ENCODE measurements at regions not wholly inside any gene's neighbourhood (a gene's known extent, or its start where the extent isn't known, plus 50 kb on each side); places are given as distances from the start of the nearest gene placed in this dataset.
A peak's percentile ranks its signal among the peaks of the same experiment; 100 is the strongest.

DNA sequence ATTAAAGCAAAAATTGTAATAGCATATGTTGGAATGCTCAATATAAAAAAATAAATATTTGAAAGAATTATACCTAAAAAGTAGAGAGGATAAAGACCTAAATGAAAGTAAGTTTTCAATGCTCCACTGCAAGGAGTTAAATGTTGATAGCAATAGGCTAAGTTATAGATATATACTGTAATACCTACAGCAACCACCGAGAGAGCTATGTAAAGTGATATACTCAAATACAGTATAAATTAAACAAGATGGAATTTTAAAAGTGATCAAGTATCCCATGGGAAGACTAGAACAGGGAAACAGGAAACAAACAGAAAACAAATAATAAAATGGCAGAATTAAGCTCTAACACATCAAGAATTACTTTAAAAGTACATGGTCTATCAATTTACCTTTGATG lies 73.9 kb downstream of the CASP3 start:
- no peak for DNase-seq

DNA sequence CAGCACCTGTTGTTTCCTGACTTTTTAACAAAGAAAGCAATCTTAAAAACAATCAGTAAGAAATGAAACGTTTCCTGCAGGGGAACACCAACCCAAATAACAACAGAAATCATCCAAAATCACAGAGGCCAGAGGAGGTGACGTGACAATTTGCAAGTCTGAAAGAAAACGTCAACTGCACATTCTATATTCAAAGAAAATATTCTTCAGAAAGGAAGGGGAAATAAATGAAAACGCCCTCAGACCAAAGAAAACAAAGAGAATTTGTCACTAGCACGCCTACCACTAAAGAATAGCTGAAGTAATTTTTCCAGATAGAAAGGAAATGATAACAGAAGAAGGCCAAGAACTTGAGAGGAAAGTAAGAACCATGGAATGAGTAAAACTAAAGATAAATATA lies 74.4 kb downstream of the CASP3 start:
- DNase-seq = no peak

DNA sequence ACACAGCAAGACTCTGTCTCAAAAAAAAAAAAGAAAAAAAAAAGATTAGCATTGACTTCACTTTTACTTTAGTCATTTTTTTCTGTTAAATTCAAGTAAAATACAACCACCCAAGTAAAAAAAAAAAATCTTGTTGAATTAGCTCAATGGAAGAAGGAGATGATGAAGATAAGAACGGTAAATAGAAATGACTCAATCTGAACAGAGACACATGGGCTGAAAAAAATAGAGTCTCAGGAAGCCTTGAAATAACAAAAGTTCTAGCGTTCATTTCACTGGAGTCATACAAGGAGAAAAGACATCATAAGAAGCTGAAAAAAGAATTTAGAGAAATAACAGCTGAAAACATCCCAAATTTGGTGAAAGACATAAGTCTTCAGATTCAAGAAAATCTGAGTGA lies 75.5 kb downstream of the CASP3 start:
- no peak for DNase-seq

DNA sequence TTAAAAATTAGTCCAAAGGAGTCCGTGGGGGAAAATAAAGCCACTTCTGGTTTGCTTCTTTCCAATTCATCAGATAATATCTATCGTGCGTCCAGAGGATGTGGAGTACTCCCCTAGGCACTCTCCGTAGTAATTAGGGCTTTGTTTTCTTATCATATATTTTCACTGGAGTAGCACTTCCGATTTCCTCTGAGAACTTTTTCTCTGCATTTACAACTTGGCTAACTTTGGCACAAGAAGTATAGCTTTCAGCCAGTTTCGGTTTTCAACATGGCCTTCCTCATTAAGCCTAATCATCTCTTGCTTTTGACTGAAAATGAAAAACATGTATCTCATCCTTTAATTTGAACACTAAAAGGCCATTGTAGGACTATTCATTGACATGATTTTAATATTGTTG lies 80.5 kb downstream of the CASP3 start:
- no peak for DNase-seq

DNA sequence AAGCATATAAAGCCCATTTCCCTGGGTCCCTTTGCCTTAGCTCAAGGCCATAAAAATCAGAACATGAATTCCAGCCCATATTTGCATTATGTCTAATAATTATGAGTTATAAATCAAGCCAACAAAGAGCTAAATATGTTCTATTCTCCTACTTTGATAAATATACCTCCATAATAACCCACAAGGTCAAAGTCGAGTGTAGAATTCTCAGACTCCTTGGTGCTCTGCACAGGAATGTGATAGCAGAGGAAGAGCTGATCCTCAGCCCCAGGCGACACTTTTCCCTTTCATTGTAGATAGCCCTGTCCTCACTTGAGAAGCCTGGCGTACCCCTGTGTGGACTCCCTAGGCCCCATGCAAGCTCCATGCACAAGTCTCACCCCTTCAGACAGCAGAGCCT lies 85.6 kb downstream of the CASP3 start:
- DNase-seq = no peak

DNA sequence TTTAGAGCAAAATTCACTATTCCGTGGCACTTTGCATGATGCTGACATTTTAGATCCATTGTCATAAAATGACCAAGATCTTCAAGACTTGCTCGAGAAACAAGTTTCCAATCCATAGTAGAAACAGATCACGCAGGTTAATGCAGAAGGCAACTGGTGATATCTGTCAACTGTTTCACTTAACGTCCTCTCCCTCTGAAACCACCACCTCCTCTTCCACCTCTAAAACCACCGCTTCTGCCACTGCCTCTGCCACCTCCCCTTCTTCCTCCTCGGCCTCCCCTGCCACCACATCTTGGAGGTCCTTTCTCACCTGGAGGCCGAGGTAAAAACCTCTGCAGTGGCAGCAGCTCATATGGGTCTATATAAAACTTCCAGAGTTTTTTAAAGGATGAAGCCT lies 84.6 kb upstream of the IRF2 start:
- no peak for DNase-seq

DNA sequence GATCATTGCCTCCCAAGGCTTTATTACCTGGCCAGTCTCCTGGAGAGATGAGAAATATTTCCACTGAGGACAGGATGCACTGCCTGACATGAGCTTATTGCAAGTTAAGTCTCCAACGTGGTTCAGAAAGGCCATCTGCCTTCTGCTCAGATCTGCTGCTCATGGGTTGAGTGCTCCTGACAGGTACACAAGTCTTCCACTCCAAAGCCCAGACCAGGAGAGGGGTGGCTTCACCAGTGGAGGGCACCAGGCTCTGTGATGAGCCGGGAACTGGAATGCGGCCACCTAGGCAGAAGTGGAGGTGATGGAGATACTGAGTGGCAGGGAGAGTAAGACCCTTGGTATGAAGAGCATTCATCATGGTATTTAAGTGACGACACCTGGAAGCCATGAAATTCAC lies 79.5 kb upstream of the IRF2 start:
- DNase-seq = no peak

DNA sequence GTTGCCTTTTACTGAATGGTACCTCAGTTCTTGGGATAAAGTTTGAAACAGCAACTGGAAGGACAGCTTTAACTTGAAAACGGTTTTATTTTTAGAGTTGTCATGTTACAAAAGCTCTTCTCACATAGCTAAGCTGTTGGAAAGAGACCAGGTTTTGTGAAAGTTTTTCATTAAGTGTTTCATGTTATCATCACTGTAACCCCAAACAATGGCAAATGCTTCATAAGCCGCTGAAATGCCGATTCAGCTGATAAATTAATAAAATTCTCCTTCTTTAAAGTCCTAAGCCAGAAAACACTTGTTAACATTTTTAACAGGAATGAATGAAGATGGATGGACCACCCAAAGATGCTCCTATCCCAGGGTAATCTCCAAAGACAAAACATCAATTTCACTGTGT lies 76.1 kb upstream of the IRF2 start:
- no peak for DNase-seq

DNA sequence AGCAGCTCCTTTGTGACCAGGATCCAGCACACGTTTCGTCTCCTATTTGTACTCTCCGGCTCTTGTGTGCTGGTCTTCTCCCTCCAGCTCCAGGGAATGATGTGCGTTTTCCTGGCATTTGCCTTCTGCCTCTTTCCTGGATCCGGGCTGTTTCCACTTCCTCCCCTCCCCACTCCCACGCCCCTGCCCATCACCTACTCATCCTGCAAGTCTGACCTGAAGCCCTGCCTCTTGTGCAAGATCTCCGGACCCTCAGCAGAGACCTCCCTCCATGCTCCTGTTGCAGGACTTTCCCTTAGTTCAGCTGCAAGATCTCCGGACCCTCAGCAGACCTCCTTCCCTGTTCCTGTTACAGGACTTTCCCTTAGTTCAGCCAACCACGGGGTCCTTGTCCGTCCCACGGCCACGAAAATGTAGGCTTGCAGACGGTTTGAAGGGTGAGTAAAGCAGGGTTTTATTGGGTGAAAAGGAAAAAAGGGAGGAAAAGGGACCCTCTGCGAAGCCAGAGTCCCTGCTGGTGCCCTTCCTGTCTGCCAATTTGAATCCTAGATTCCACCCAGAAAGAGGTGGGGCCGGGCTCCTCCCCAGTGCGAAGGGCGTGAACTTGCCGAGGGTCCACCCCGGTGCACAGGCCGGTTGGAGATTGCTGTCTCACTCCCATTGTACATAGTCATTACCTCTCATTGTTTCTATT lies 74.4 kb upstream of the IRF2 start:
- DNase-seq = no peak

DNA sequence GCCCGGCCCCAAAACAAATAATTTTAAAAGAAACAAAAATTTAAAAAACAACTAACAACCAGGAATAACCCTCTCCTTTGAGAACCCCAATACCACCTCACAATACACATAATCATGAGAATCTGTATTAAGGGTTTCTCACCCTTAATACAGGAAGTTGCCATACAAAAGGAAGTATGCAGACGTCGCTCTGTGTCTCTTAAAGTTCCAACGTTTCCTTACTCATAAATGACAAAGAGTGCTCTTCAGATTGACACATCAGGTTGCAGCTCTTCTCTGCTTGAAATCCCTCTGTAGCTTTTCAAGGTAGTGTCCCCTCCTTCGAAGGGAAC lies 73.9 kb upstream of the IRF2 start:
- no peak for DNase-seq

DNA sequence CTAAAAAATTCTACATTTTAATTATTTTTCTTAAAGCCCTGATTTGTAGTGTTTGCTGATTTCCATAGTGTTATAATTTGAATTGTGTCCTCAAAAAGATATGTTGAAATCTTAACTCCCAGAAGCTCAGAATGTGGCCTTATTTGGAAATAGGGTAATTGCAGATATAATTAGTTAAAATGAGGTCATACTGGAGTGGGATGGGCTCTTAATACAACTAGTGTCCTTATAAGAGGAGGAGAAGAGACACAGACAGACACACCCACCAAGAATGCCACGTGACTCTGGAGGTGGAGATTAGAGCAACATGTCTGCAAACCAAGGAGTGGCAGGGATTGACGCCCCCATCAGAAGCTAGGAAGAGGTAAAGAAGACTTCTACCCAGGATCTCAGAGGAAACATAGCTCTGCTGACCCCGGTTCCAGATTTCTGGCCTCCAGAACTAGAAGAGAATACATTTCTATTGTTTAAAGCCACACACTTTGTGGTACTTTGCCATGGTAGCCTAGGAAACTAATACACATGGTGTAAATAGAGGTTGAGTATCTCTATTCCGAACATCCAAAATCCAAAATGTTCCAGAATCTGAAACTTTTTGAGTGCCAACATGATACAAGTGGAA lies 70.5 kb upstream of the IRF2 start:
- no peak for DNase-seq

DNA sequence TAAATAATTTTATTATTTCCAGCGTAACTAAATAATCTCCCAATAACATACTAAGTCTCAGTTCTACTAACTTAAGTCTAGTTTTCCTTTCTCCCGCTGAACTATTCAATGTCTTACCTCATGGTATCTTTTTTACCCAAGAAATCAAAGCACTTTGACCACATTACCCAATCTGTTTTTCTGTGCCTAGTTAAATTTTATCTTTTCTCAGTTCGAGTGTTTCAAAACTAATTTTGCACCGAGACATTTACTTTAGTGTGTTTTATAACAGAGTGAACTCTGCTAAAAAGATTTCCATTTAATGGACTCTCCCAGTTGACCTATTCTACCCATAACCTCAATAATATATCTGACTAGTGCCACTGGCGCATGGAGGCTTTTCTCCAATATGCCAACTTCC lies 67.6 kb upstream of the IRF2 start:
- no peak for DNase-seq

DNA sequence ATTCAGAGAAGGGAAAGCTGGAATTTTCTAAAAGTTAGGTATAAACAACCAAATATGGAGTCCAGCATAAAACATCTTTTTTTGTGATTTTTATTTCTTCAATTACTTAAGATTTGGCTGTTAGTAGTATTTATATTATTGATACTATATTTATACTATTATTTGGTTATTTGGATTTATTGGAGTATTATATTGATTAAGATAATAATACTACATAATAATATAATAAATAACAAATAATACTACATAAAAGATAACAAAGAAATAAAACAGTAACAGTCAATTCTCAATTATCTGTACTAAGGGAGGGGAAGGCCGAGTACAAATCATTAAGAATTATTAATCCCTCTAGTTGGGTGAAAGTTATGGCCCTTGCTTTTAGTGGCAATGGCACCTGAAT lies 66.0 kb upstream of the IRF2 start:
- no peak for DNase-seq

DNA sequence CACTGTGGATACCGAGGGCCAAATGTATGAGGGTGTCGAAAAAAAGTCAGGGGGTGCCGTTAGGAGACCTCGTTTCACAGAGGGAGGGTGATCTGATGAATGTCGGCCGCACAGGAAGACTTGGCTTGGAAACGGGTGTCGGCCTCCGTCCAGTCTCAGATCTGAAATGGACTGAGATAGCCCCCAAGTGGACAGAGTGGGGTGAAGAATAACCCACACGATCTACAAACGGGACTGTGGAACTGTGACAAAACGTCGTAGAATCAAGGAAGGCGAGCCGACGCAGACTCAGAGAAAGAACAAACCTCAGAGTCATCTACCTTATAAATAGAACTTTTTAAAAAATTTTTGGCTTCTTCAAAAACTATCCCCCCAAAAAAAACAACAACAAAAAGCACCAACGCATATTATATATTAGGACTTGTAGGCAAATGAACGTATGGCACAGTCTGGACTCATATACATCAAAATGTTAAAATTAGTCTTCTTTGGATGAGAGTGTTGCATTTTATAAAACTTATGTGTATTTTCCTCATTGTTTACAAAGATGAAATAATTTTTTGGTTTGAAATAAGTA lies 63.8 kb upstream of the IRF2 start:
- peak; percentile 38 to 42 for DNase-seq

DNA sequence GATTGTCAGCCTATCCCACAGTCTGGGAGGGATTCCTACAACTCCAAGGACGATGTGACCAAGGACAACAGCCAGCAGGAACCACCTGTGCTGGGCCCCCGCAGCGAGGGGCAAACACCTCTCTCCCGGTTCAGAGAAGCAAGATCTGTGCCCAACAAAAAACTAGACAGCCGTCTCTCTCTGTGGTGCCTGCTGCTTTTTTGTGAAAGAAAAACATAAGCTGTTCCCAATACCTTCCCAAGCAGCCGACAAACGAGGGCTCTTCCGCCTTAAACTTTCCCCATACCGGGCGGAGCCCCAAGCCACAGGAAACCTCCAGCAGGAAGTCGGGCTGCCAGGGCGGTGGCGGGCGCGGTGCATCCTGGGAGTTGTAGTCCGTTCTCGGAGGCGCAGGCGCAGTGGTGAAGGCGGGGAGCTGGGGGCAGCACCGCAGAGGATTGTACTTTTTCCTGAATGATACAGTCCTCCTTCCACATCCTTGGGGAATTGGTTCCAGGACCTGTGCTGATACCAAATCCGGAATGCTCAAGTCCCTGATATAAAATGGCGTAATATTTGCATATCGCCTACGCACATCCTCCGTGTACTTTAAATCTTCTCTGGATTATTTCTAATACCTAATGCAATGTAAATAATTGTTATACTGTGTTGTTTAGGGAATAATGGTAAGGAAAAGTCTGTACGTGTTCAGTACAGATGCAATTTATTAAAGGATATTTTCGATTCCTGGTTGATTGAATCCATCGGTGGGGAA lies 63.1 kb upstream of the IRF2 start:
- peak; percentile 86 to 87 for DNase-seq

DNA sequence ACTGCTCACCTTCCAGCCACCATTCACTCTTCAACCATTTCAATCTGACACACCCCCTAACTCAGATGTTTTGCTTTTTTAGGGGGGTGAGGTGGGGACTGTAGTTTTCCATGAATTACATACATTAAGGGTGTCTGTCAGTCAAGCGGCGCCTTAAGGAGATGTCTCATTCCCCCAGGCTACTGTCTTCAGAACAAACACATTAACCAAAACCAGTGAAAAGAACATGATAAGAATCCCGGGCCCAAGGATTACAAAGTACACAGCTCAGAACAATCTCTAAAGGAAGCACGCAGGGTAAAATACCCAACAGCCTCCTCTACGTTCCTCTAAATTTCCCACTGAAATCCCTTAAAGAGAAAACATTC lies 62.5 kb upstream of the IRF2 start:
- no peak for DNase-seq

DNA sequence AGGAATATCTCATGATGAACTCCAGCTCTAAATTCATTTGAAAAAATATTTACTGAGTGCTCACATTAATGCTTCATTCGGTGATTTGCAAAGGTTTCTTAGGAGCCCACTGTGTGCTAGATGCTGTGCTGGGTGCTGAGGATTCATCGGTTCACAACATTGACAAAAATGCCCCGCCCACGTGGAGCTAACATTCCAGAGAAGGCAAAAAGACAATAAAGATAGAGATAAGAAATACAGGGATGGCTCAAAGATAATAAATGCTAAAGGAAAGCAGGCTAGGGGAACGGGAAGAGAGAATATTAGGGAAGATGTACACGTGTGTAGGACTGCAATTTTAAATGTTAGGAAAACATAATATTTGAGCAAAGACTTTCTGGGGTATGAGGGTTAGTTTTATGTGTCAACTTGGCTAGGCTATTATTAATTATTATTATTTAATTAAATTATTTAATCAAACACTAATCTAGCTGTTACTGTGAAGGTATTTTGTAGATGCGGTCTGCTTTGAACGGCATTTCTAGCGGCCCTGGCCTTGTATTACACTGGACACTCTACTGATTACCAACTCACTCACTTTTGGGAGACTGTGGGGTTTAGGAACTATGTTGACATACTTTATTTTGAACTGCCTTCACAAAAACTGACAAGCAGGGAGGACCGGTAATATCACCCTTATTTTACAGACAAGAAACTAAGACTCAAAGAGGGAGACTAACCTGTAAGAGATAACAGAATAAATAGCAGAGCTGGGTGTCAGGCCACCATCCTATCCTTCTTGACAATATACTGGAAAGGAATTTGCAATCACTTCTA lies 61.9 kb upstream of the IRF2 start:
- DNase-seq = no peak

DNA sequence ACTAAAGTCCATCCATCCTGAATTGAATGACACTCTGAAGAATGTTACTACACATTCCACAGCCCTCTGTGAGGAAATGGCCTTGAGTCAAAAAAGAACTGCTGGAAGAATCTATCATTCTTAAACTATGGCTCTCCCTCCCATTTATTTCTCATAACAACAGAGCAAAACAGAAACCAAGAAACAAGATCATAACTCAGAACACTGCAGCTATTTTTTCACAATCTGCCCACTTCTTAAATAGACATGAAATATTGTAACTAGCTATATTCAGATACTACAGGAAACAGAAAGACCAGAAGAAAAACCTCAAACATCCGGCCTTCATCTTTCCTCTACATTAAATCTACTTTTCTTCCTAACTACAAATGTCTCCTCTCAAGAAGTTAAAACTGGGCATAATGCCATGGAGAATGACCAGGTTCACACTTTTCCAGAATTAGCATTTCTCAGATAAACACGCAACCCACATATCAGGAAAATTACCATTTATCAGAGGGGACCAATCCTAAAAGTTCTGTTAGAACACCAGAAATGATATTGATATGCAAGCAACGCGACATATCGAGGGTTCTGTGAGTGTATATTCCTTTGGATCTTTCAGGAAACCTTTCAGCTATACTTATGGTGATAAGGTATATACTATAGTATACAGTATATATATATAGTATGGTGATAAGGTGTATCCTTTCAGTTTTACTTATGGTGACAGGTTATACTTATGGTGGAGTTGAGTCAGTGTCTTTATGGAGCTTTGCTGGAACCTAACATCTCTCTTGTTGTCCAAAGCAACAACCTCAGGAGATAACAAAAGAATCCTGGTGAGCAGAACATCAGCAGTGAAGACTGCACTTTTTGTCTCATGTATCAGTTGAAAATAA lies 60.4 kb upstream of the IRF2 start:
- no peak for DNase-seq

DNA sequence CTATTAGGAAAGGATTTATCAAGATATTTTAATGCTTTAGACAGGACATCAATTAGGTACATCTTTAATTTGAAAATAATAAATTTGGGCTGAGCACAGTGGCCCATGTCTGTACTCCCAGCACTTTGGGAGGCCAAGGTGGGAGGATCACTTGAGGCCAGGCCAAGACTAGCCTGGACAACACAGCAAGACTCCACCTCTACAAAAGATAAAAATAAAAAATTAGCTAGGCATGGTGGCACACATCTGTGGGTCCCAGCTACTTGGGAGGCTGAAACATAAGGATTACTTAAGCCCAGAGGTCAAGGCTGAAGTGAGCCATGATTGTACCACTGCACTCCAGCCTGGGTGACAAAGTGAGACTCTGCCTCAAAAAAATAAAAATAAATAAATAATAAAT lies 59.6 kb upstream of the IRF2 start:
- no peak for DNase-seq

DNA sequence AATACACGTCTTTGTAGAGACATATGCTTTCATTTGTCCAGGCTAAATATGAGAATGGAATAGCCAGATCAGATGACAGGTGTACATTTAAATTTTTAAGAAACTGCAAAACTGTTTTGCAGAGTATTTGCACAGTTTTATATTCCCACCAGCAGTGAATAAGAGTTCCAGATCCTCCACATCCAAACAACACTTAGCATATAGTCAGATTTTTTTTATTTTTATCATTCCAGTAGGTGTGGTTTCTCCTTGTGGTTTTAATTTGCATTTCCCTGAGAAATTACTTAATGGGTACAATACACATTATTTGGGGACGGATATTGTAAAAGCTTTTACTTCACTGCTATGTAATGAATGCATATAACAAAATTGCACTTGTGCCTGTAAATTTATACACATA lies 56.7 kb upstream of the IRF2 start:
- no peak for DNase-seq

DNA sequence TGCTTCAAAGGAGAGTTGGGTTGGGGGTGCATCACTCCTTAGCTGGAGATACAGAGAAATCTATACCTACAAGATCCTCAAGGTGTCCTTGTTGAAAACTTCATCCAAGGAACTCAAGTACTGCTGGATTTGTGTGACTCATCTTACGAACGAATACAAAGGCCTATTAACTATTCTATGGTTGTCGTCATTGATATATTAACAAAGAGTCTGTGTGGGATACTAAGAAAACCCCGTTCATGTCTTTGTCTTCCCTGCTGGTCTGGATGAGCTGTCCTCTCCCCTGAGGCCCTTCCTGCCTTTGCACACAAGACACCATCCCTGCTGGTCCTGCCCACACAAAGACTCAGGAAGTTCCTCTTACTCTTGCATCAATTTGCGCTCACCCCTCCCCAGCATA lies 54.9 kb upstream of the IRF2 start:
- no peak for DNase-seq

DNA sequence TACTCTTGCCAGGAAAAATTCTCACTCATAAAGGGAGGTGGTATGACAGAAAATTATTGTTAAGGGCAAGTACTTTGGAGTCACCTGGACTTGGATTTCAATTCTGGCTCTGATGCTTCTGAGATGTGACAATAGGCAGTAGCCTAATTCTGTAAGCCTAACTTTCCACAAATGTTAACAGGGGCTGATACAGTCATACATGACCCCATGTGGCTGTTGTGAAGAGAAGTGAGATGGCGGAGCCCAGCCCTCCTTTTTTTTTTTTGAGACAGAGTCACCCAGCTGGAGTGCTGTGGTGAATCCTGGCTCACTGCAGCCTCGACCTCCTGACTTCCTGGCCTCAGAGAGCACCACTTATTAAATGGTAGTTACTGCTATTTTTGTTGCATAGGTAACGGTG lies 54.4 kb upstream of the IRF2 start:
- DNase-seq = no peak
